ENCODE measurements at regions not wholly inside any gene's neighbourhood (a gene's known extent, or its start where the extent isn't known, plus 50 kb on each side); places are given as distances from the start of the nearest gene placed in this dataset.

DNA sequence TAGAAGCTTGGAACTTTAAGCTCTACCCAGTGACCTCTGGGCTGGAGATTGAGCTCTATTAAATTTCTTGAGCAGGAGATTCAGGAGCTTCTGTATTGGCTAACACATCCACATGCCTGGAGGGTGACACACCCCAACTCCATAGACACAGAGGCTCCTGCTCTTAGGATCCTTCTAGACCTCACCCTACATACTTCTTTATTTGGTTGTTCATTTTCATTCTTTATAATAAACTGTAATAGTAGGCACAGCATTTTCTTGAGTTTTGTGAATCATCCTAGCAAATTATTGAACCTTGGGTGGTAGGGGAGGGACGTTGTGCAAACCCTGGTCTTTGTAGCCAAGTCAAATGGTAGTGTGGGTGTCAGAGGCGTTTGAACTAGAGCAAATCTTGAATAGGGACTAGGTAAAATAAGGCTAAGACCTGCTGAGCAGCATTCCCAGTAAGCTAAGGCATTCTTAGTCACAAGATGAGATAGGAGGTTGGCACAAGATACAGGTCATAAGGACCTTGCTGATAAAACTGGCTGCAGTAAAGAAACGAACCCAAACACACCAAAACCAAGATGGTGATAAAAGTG, 323.8 kb upstream of the GALNT5 start:
- TF ChIP-seq, protein P1, sequence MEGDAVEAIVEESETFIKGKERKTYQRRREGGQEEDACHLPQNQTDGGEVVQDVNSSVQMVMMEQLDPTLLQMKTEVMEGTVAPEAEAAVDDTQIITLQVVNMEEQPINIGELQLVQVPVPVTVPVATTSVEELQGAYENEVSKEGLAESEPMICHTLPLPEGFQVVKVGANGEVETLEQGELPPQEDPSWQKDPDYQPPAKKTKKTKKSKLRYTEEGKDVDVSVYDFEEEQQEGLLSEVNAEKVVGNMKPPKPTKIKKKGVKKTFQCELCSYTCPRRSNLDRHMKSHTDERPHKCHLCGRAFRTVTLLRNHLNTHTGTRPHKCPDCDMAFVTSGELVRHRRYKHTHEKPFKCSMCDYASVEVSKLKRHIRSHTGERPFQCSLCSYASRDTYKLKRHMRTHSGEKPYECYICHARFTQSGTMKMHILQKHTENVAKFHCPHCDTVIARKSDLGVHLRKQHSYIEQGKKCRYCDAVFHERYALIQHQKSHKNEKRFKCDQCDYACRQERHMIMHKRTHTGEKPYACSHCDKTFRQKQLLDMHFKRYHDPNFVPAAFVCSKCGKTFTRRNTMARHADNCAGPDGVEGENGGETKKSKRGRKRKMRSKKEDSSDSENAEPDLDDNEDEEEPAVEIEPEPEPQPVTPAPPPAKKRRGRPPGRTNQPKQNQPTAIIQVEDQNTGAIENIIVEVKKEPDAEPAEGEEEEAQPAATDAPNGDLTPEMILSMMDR (IDR thresholded peaks at IDR 0.05) = no peak
- TF ChIP-seq POLR2A (IDR thresholded peaks at IDR 0.05) = no peak

Measured in testis (tissue), 2 donors.